Astrocyte of the cerebellum (primary cell): ENCODE measurements at regions not wholly inside any gene's neighbourhood (a gene's known extent, or its start where the extent isn't known, plus 50 kb on each side); places are given as distances from the start of the nearest gene placed in this dataset.

Source experiments
- DNase-seq: peaks from one replicate; pipeline ENCODE4 v3.0.0-alpha.2; 2011; ENCODE audit warnings: low read depth
- H3K4me3 ChIP-seq: 2 replicates; pipeline ENCODE4 v1.5.1; 2011; ENCODE audit warnings: mild to moderate bottlenecking, low read depth, low read length, moderate library complexity
- CTCF ChIP-seq: IDR thresholded peaks from 2 replicates; pipeline ENCODE4 v1.5.1; 2012; ENCODE audit warnings: low read length, low read depth, moderate library complexity, mild to moderate bottlenecking; ENCODE audit errors: missing control alignments
- in situ Hi-C: cut with HindIII; loops from 2 replicates; pipeline ENCODE4 v1.10.0; 2017; ENCODE audit warnings: low sequenced_read_pairs

GRCh38 chr2:59195851-59196250 lies 954.7 kb upstream of the FANCL start:
- TF ChIP-seq CTCF = no peak
- in situ Hi-C loops = no loop called here
- no peak for DNase-seq
- H3K4me3 ChIP-seq = no peak overlapping the region

- TF ChIP-seq CTCF = no peak
- no peak for DNase-seq
- in situ Hi-C loops = no loop called here
- no peak overlapping the region for H3K4me3 ChIP-seq
Observed at GRCh38 chr2:59191781-59192180, 950.7 kb upstream of the FANCL start.

GRCh38 chr2:59190518-59190917 lies 949.4 kb upstream of the FANCL start:
- no peak for TF ChIP-seq CTCF
- H3K4me3 ChIP-seq = no peak overlapping the region
- DNase-seq = no peak
- in situ Hi-C loops = no loop called here

GRCh38 chr2:59184276-59185020 lies 943.3 kb upstream of the FANCL start:
- in situ Hi-C loops = no loop called here

GRCh38 chr2:59183070-59183469 lies 941.9 kb upstream of the FANCL start:
- TF ChIP-seq CTCF = no peak
- no peak overlapping the region for H3K4me3 ChIP-seq
- no peak for DNase-seq
- in situ Hi-C loops = no loop called here

More at GRCh38 chr2:59184276-59185020, 943.3 kb upstream of the FANCL start:
- DNase-seq = no peak
- no peak overlapping the region for H3K4me3 ChIP-seq
- TF ChIP-seq CTCF = no peak

GRCh38 chr2:59182249-59182648 lies 941.1 kb upstream of the FANCL start:
- in situ Hi-C loops = no loop called here
- H3K4me3 ChIP-seq = no peak overlapping the region
- TF ChIP-seq CTCF = peak; percentile 69
- no peak for DNase-seq

- no peak for DNase-seq
- in situ Hi-C loops = no loop called here
- H3K4me3 ChIP-seq = no peak overlapping the region
- no peak for TF ChIP-seq CTCF
Observed at GRCh38 chr2:59181347-59181746, 940.2 kb upstream of the FANCL start.
